Caco-2 (cell line): ENCODE measurements at regions not wholly inside any gene's neighbourhood (a gene's known extent, or its start where the extent isn't known, plus 50 kb on each side); places are given as distances from the start of the nearest gene placed in this dataset.
A peak's percentile ranks its signal among the peaks of the same experiment; 100 is the strongest.

Experiments
- BruUV-seq: library from RNA; stranded (reverse); fragments of 400-500 nt; replicated peaks from 2 replicates; lab custom pipeline; 2021; lab: Mats Ljungman, UMichigan
- CTCF ChIA-PET: fragments of 300-600 bp; sonication (Branson Sonifier 250); formaldehyde crosslinking; loops from one replicate; lab custom pipeline; 2022; ENCODE audit warnings: antibody characterized with exemption; lab: Charles Lee
- POLR2A ChIA-PET: fragments of 300-600 bp; sonication (Branson Sonifier 250); formaldehyde crosslinking; loops from one replicate; lab custom pipeline; 2022; ENCODE audit warnings: antibody characterized with exemption; lab: Charles Lee
- DNase-seq, 2 experiments: peaks; one replicate each; pipeline versions ENCODE4 v3.0.0 to v3.0.0-alpha.2; 2020 to 2022
- H3K27me3 ChIP-seq: replicated peaks from 2 replicates; pipeline ENCODE4 v1.6.0; 2011; ENCODE audit warnings: low read length; ENCODE audit not compliant: control insufficient read depth, insufficient read depth
- H3K36me3 ChIP-seq: 2 replicates; pipeline ENCODE4 v1.5.1; 2011; ENCODE audit warnings: low read length; ENCODE audit not compliant: control insufficient read depth, insufficient read depth
- H3K4me1 ChIP-seq: fragments of 250-450 bp; sonication (Bioruptor Pico); 2 replicates; pipeline ENCODE4 v1.5.1; 2020; ENCODE audit warnings: mild to moderate bottlenecking
- H3K4me3 ChIP-seq: 2 replicates; pipeline ENCODE4 v1.5.1; 2011; ENCODE audit warnings: low read depth, mild to moderate bottlenecking, control low read depth, low read length
- H3K9me3 ChIP-seq: fragments of 250-450 bp; sonication (Bioruptor Pico); 2 replicates; pipeline ENCODE4 v1.5.1; 2020; ENCODE audit warnings: mild to moderate bottlenecking, moderate library complexity
- H3K27ac Mint-ChIP-seq: one replicate; pipeline ENCODE4 v1.8.0; 2022; ENCODE audit warnings: mixed read lengths; ENCODE audit not compliant: unreplicated experiment
- H3K27me3 Mint-ChIP-seq: one replicate; pipeline ENCODE4 v1.8.0; 2022; ENCODE audit warnings: mixed read lengths; ENCODE audit not compliant: insufficient read depth, unreplicated experiment
- H3K36me3 Mint-ChIP-seq: one replicate; pipeline ENCODE4 v1.8.0; 2022; ENCODE audit warnings: mild to moderate bottlenecking, mixed read lengths; ENCODE audit not compliant: insufficient read depth, unreplicated experiment
- H3K4me1 Mint-ChIP-seq: one replicate; pipeline ENCODE4 v1.8.0; 2022; ENCODE audit warnings: low read depth, mixed read lengths; ENCODE audit not compliant: unreplicated experiment
- H3K4me3 Mint-ChIP-seq: one replicate; pipeline ENCODE4 v1.8.0; 2022; ENCODE audit warnings: mild to moderate bottlenecking, moderate library complexity, mixed read lengths; ENCODE audit not compliant: unreplicated experiment
- H3K9me3 Mint-ChIP-seq: one replicate; pipeline ENCODE4 v1.8.0; 2022; ENCODE audit warnings: mixed read lengths; ENCODE audit not compliant: unreplicated experiment
- intact Hi-C: fragments of 100-400 bp; cut with micrococcal nuclease; formaldehyde crosslinking; loops from one replicate; pipeline ENCODE4 v1.10.0; 2022; ENCODE audit not compliant: unreplicated experiment
- TF ChIP-seq, protein P1 (sequence below), 2 experiments: fragments of 200-600 bp in 1 of 2; IDR thresholded peaks; 1 replicate in 1 of 2; 2 replicates in 1 of 2; pipeline versions ENCODE4 v1.5.1 to v1.8.0; 2011 to 2022; ENCODE audit warnings: antibody characterized with exemption in 1 of 2, control low read depth in 1 of 2, inconsistent platforms in 1 of 2, low read depth in 1 of 2, low read length in 1 of 2, mild to moderate bottlenecking in 1 of 2, moderate library complexity in 1 of 2; ENCODE audit not compliant: insufficient read depth in 1 of 2, severe bottlenecking in 1 of 2, unreplicated experiment in 1 of 2

DNA sequence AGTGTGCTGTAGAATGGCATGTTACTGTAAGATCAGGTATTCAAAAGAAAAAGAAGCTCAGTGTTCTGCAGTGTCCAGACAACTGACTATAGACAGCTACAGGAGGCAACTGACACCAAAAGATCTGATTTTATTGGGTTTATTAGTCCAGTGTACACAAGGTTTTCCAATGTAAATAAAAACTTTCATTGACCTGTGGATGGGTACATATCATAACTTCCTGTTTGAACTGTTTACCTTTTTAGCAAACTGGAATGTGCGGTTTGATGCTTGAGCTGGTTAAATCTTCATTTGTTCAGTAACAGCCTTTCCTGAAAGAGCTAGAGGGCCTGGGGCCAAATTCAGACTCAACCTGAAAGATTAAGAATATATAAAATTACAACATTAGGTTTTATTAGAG lies 172.6 kb upstream of the SP8 start:
- no peak overlapping the region for H3K4me3 ChIP-seq
- no peaks in the 10 kb centered on the region for H3K36me3 ChIP-seq
- H3K27ac Mint-ChIP-seq: no peak overlapping the region
- no peaks in the 10 kb centered on the region for H3K27me3 Mint-ChIP-seq
- no peaks in the 10 kb centered on the region for H3K36me3 Mint-ChIP-seq
- TF ChIP-seq, protein P1, sequence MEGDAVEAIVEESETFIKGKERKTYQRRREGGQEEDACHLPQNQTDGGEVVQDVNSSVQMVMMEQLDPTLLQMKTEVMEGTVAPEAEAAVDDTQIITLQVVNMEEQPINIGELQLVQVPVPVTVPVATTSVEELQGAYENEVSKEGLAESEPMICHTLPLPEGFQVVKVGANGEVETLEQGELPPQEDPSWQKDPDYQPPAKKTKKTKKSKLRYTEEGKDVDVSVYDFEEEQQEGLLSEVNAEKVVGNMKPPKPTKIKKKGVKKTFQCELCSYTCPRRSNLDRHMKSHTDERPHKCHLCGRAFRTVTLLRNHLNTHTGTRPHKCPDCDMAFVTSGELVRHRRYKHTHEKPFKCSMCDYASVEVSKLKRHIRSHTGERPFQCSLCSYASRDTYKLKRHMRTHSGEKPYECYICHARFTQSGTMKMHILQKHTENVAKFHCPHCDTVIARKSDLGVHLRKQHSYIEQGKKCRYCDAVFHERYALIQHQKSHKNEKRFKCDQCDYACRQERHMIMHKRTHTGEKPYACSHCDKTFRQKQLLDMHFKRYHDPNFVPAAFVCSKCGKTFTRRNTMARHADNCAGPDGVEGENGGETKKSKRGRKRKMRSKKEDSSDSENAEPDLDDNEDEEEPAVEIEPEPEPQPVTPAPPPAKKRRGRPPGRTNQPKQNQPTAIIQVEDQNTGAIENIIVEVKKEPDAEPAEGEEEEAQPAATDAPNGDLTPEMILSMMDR (IDR thresholded peaks at IDR 0.05; ENCODE audit: insufficient read depth in 1 of 2, low read depth in 1 of 2, low read length in 1 of 2, severe bottlenecking in 1 of 2, unreplicated experiment in 1 of 2): no peak
- peaks cover 12% of the 10 kb centered on the region for H3K4me1 ChIP-seq
- H3K9me3 Mint-ChIP-seq: no peaks in the 10 kb centered on the region
- H3K9me3 ChIP-seq: no peaks in the 10 kb centered on the region
- peak in 1 of 2 experiments; percentile 36 for DNase-seq
- no peaks in the 10 kb centered on the region for H3K27me3 ChIP-seq
- POLR2A ChIA-PET: no interaction called here
- no peak overlapping the region for H3K4me3 Mint-ChIP-seq
- peaks cover 14% of the 10 kb centered on the region for H3K4me1 Mint-ChIP-seq
- CTCF ChIA-PET: interaction anchor here (0.5 kb wide), 1 partner anchor 170 kb away, joined by 3 read pairs; no protein-coding TSS in a partner anchor
- intact Hi-C loops: no loop called here
- no TSS peak for BruUV-seq

DNA sequence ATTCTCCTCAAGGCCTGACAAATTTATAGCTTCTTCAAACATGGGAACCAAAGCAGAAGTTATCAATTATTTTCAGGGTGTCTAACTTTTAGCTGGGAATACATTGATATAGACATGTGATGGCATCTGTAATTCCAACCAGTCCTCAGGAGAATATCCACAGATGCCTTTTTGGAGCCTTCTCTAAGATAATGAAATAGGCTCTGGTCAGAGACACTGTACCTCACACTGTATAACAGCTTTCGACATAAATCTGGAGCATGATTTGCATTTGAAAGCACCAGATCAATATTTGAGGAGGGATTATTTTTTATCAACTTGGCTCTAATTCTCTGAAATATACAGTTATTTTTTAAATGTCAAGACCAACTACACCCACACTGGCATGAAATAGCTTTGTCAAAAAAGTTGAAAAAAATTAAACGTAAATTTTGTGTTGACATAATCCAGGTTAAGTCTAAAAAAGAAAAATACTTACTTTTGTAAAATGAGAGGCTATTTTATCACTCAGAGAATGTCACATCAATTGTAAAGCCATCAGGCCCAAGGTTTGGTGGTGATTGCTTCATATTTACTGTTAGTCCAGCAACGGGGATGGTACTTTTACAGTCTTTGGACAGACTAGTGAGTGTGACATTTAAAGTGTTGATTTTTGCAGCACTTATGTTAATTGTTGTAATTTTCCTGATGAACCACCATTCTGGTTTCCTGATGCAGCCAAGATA lies 177.0 kb upstream of the SP8 start:
- Mint-ChIP-seq H3K36me3 (no peaks in the 10 kb centered on the region), H3K4me1 (peaks cover 18% of the 10 kb centered on the region), H3K4me3 (no peak overlapping the region), H3K9me3 (no peaks in the 10 kb centered on the region), H3K27ac (no peak overlapping the region), H3K27me3 (no peaks in the 10 kb centered on the region)
- TF ChIP-seq, protein P1 (IDR thresholded peaks at IDR 0.05; ENCODE audit: insufficient read depth in 1 of 2, low read depth in 1 of 2, low read length in 1 of 2, severe bottlenecking in 1 of 2, unreplicated experiment in 1 of 2): no peak
- H3K36me3 ChIP-seq: no peaks in the 10 kb centered on the region
- H3K9me3 ChIP-seq: no peaks in the 10 kb centered on the region
- no peaks in the 10 kb centered on the region for H3K27me3 ChIP-seq
- no TSS peak for BruUV-seq
- intact Hi-C loops: no loop called here
- H3K4me1 ChIP-seq: peaks cover 12% of the 10 kb centered on the region
- H3K4me3 ChIP-seq: no peak overlapping the region
- no peak for DNase-seq
- POLR2A ChIA-PET: no interaction called here
- CTCF ChIA-PET: no interaction called here

DNA sequence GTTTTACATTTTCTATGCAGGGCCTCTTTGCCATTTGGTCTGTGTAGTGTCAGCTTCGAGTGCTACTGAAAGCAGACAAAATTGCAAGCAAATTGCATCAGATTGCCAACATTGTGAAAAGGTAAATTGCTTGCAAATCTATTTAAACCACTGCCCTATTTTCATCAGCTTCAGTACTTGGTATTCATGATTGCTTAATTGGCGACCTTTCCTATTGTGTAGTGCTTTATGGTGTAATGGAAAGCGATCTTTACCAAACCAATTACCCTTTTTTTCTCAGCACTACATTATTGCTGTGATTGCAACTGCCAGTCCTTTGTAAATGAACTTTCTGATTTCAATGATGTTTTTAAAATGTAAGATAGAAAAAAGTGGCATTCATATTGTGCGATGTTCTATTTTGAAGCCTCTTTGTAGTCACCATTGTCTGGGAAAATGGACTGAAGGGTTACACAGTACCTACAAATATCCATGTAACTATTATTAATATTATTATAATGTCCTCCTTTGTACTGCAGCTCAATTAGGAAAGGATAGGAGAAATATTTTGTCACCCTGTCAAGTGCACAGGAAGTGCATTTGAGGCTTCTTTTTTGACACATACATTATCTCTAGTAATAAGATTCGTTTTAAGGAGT lies 177.7 kb upstream of the SP8 start:
- H3K27me3 Mint-ChIP-seq: no peaks in the 10 kb centered on the region
- Histone ChIP-seq H3K4me1 (peaks cover 5% of the 10 kb centered on the region), H3K9me3 (no peaks in the 10 kb centered on the region), H3K4me3 (no peak overlapping the region), H3K27me3 (no peaks in the 10 kb centered on the region), H3K36me3 (no peaks in the 10 kb centered on the region)
- CTCF ChIA-PET: no interaction called here
- DNase-seq: peak in 1 of 2 experiments; percentile 27
- no peaks in the 10 kb centered on the region for H3K36me3 Mint-ChIP-seq
- H3K27ac Mint-ChIP-seq: no peak overlapping the region
- peaks cover 12% of the 10 kb centered on the region for H3K4me1 Mint-ChIP-seq
- POLR2A ChIA-PET: no interaction called here
- intact Hi-C loops: no loop called here
- H3K9me3 Mint-ChIP-seq: no peaks in the 10 kb centered on the region
- BruUV-seq: no TSS peak
- TF ChIP-seq, protein P1 (IDR thresholded peaks at IDR 0.05; ENCODE audit: insufficient read depth in 1 of 2, low read depth in 1 of 2, low read length in 1 of 2, severe bottlenecking in 1 of 2, unreplicated experiment in 1 of 2): no peak
- no peak overlapping the region for H3K4me3 Mint-ChIP-seq
